Skeletal muscle satellite cell (primary cell): ENCODE measurements at regions not wholly inside any gene's neighbourhood (a gene's known extent, or its start where the extent isn't known, plus 50 kb on each side); places are given as distances from the start of the nearest gene placed in this dataset.

Experiments used
- H3K27me3 ChIP-seq: 2 replicates; pipeline ENCODE4 v1.7.0; 2013; ENCODE audit warnings: low read length; ENCODE audit not compliant: control insufficient read depth, insufficient read depth
- H3K36me3 ChIP-seq: 2 replicates; pipeline ENCODE4 v1.7.0; 2013; ENCODE audit warnings: mild to moderate bottlenecking, control low read depth, low read length; ENCODE audit not compliant: insufficient read depth
- H3K4me1 ChIP-seq: 2 replicates; pipeline ENCODE4 v1.7.0; 2013; ENCODE audit warnings: low read length; ENCODE audit not compliant: control insufficient read depth, insufficient read depth
- H3K4me2 ChIP-seq: 2 replicates; pipeline ENCODE4 v1.7.0; 2013; ENCODE audit warnings: mild to moderate bottlenecking, low read length
- H3K4me3 ChIP-seq: 2 replicates; pipeline ENCODE4 v1.7.0; 2013; ENCODE audit warnings: low read length
- H3K9ac ChIP-seq: 2 replicates; pipeline ENCODE4 v1.7.0; 2013; ENCODE audit warnings: mild to moderate bottlenecking, low read depth, low read length, moderate library complexity
- H3K9me3 ChIP-seq: replicated peaks from 2 replicates; pipeline ENCODE4 v1.7.0; 2013; ENCODE audit warnings: mild to moderate bottlenecking, control low read depth, low read length

- H3K27me3 ChIP-seq = peaks cover 9% of the 10 kb centered on the region
- H3K4me3 ChIP-seq = no peak overlapping the region
- no peak overlapping the region for H3K4me2 ChIP-seq
- H3K4me1 ChIP-seq = no peaks in the 10 kb centered on the region
- H3K9ac ChIP-seq = no peak overlapping the region
- H3K36me3 ChIP-seq = no peaks in the 10 kb centered on the region
- H3K9me3 ChIP-seq = peaks cover 4% of the 10 kb centered on the region
Observed at GRCh38 chr16:48905632-48906505, 295.9 kb upstream of the N4BP1 start.

- Histone ChIP-seq H3K4me3 (no peak overlapping the region), H3K9me3 (peaks cover 4% of the 10 kb centered on the region), H3K27me3 (peaks cover 9% of the 10 kb centered on the region), H3K36me3 (no peaks in the 10 kb centered on the region), H3K9ac (no peak overlapping the region), H3K4me1 (no peaks in the 10 kb centered on the region), H3K4me2 (no peak overlapping the region)
Observed at GRCh38 chr16:48904333-48904732, 294.4 kb upstream of the N4BP1 start.

GRCh38 chr16:48903039-48903438, 293.1 kb upstream of the N4BP1 start:
- Histone ChIP-seq H3K36me3 (no peaks in the 10 kb centered on the region), H3K27me3 (peaks cover 9% of the 10 kb centered on the region)

GRCh38 chr16:48901712-48902374, 291.9 kb upstream of the N4BP1 start:
- Histone ChIP-seq H3K4me3 (no peak overlapping the region), H3K9ac (no peak overlapping the region), H3K4me1 (no peaks in the 10 kb centered on the region), H3K4me2 (no peak overlapping the region), H3K36me3 (no peaks in the 10 kb centered on the region), H3K27me3 (peaks cover 9% of the 10 kb centered on the region), H3K9me3 (no peaks in the 10 kb centered on the region)

More at GRCh38 chr16:48903039-48903438, 293.1 kb upstream of the N4BP1 start:
- Histone ChIP-seq H3K9ac (no peak overlapping the region), H3K4me3 (no peak overlapping the region), H3K4me2 (no peak overlapping the region), H3K9me3 (peaks cover 4% of the 10 kb centered on the region), H3K4me1 (no peaks in the 10 kb centered on the region)

GRCh38 chr16:48899500-48899899, 289.5 kb upstream of the N4BP1 start:
- Histone ChIP-seq H3K4me1 (no peaks in the 10 kb centered on the region), H3K27me3 (peaks cover 9% of the 10 kb centered on the region), H3K9ac (no peak overlapping the region), H3K4me2 (no peak overlapping the region), H3K9me3 (no peaks in the 10 kb centered on the region), H3K36me3 (no peaks in the 10 kb centered on the region), H3K4me3 (no peak overlapping the region)

- Histone ChIP-seq H3K27me3 (peaks cover under 1% of the 10 kb centered on the region), H3K9me3 (no peaks in the 10 kb centered on the region), H3K9ac (no peak overlapping the region), H3K4me3 (no peak overlapping the region), H3K4me1 (no peaks in the 10 kb centered on the region), H3K36me3 (no peaks in the 10 kb centered on the region), H3K4me2 (no peak overlapping the region)
Observed at GRCh38 chr16:48897698-48898205, 287.8 kb upstream of the N4BP1 start.

GRCh38 chr16:48895142-48895541, 285.2 kb upstream of the N4BP1 start:
- Histone ChIP-seq H3K36me3 (no peaks in the 10 kb centered on the region), H3K4me2 (no peak overlapping the region), H3K4me1 (no peaks in the 10 kb centered on the region), H3K9ac (no peak overlapping the region), H3K4me3 (no peak overlapping the region), H3K27me3 (no peaks in the 10 kb centered on the region), H3K9me3 (no peaks in the 10 kb centered on the region)

GRCh38 chr16:48892893-48893292, 282.9 kb upstream of the N4BP1 start:
- H3K27me3 ChIP-seq = no peaks in the 10 kb centered on the region
- H3K4me1 ChIP-seq = no peaks in the 10 kb centered on the region
- H3K36me3 ChIP-seq = no peaks in the 10 kb centered on the region
- H3K9ac ChIP-seq = no peak overlapping the region
- H3K9me3 ChIP-seq = no peaks in the 10 kb centered on the region
- no peak overlapping the region for H3K4me3 ChIP-seq
- no peak overlapping the region for H3K4me2 ChIP-seq

GRCh38 chr16:48887646-48888210, 277.7 kb upstream of the N4BP1 start:
- no peaks in the 10 kb centered on the region for H3K36me3 ChIP-seq
- no peaks in the 10 kb centered on the region for H3K9me3 ChIP-seq
- H3K9ac ChIP-seq = no peak overlapping the region
- no peaks in the 10 kb centered on the region for H3K4me1 ChIP-seq
- no peaks in the 10 kb centered on the region for H3K27me3 ChIP-seq
- H3K4me3 ChIP-seq = no peak overlapping the region
- no peak overlapping the region for H3K4me2 ChIP-seq

- Histone ChIP-seq H3K9ac (no peak overlapping the region), H3K4me1 (no peaks in the 10 kb centered on the region), H3K27me3 (no peaks in the 10 kb centered on the region), H3K9me3 (no peaks in the 10 kb centered on the region), H3K4me2 (no peak overlapping the region), H3K36me3 (no peaks in the 10 kb centered on the region), H3K4me3 (no peak overlapping the region)
Observed at GRCh38 chr16:48885471-48885870, 275.5 kb upstream of the N4BP1 start.

GRCh38 chr16:48881272-48881671, 271.3 kb upstream of the N4BP1 start:
- H3K27me3 ChIP-seq = no peaks in the 10 kb centered on the region
- H3K9ac ChIP-seq = no peak overlapping the region
- no peak overlapping the region for H3K4me2 ChIP-seq
- H3K4me3 ChIP-seq = no peak overlapping the region
- H3K9me3 ChIP-seq = no peaks in the 10 kb centered on the region
- H3K36me3 ChIP-seq = no peaks in the 10 kb centered on the region
- no peaks in the 10 kb centered on the region for H3K4me1 ChIP-seq
